Smooth muscle cell (in vitro differentiated cells): ENCODE measurements at regions not wholly inside any gene's neighbourhood (a gene's known extent, or its start where the extent isn't known, plus 50 kb on each side); places are given as distances from the start of the nearest gene placed in this dataset.
"Not testable (repeated sequence)": the region's sequence is repeated elsewhere in the genome, so short reads cannot be mapped to it uniquely, and the experiment has no call there.

Source experiments
- DNase-seq: peaks from one replicate; lab custom pipeline; 2025; ENCODE audit not compliant: unreplicated experiment; lab: John Stamatoyannopoulos, UW
- H2AFZ ChIP-seq: fragments of 200-600 bp; sonication (generic); 2 replicates; pipeline ENCODE4 v1.6.0; 2016; ENCODE audit warnings: antibody characterized with exemption, low read depth, mild to moderate bottlenecking
- H3F3A ChIP-seq: fragments of 200-600 bp; sonication (generic); 2 replicates; pipeline ENCODE4 v1.6.0; 2017; ENCODE audit warnings: antibody characterized with exemption, low read depth
- H3K27ac ChIP-seq: fragments of 200-600 bp; sonication (generic); 2 replicates; pipeline ENCODE4 v1.5.1; 2016; ENCODE audit warnings: low read depth, mild to moderate bottlenecking
- H3K27me3 ChIP-seq: fragments of 200-600 bp; sonication (generic); 2 replicates; pipeline ENCODE4 v1.6.1; 2016; ENCODE audit warnings: low read depth, mild to moderate bottlenecking
- H3K36me3 ChIP-seq: fragments of 200-600 bp; sonication (generic); 2 replicates; pipeline ENCODE4 v1.5.1; 2016; ENCODE audit warnings: low read depth
- H3K4me1 ChIP-seq: fragments of 200-600 bp; sonication (generic); 2 replicates; pipeline ENCODE4 v1.5.1; 2016; ENCODE audit warnings: low read depth
- H3K4me2 ChIP-seq: fragments of 200-600 bp; sonication (generic); 2 replicates; pipeline ENCODE4 v1.6.0; 2016; ENCODE audit warnings: mild to moderate bottlenecking
- H3K4me3 ChIP-seq: fragments of 200-600 bp; sonication (generic); 2 replicates; pipeline ENCODE4 v1.5.1; 2016; ENCODE audit warnings: mild to moderate bottlenecking
- H3K79me2 ChIP-seq: fragments of 200-600 bp; sonication (generic); 2 replicates; pipeline ENCODE4 v1.6.0; 2016; ENCODE audit warnings: low read depth, mild to moderate bottlenecking
- H3K9ac ChIP-seq: fragments of 200-600 bp; sonication (generic); 2 replicates; pipeline ENCODE4 v1.6.0; 2016; ENCODE audit warnings: low read depth
- H3K9me3 ChIP-seq: fragments of 200-600 bp; sonication (generic); replicated peaks from 2 replicates; pipeline ENCODE4 v1.5.1; 2016; ENCODE audit warnings: low read depth
- H4K20me1 ChIP-seq: fragments of 200-600 bp; sonication (generic); 2 replicates; pipeline ENCODE4 v1.6.0; 2016; ENCODE audit warnings: low read depth
- CTCF ChIP-seq: fragments of 200-600 bp; sonication (generic); IDR thresholded peaks from 2 replicates; pipeline ENCODE4 v1.5.1; 2017; ENCODE audit warnings: borderline replicate concordance, mild to moderate bottlenecking, antibody characterized with exemption; ENCODE audit not compliant: insufficient read depth, poor library complexity, severe bottlenecking
- WGBS: methylation state at CpG from one replicate; pipeline ENCODE4 v1.1.7; 2016; ENCODE audit warnings: low lambda C conversion rate; 5-methylcytosine and 5-hydroxymethylcytosine counted together

- Histone ChIP-seq H3K9ac (no peak overlapping the region), H2AFZ (no peak overlapping the region), H3K36me3 (no peaks in the 10 kb centered on the region), H3K27ac (no peak overlapping the region), H3K4me3 (no peak overlapping the region), H3K4me1 (no peaks in the 10 kb centered on the region), H3K4me2 (no peak overlapping the region), H3F3A (no peaks in the 10 kb centered on the region), H4K20me1 (no peaks in the 10 kb centered on the region), H3K79me2 (no peaks in the 10 kb centered on the region), H3K27me3 (no peaks in the 10 kb centered on the region), H3K9me3 (no peaks in the 10 kb centered on the region)
- TF ChIP-seq CTCF = no peak
- WGBS = 86% methylated on average over 2 of the region's 2 CpGs
- no peak for DNase-seq
Measured at GRCh38 chr2:34703292-34703691, 1104.2 kb upstream of the FAM98A start.

- H4K20me1 ChIP-seq, H2AFZ ChIP-seq, H3K4me1 ChIP-seq, H3K4me3 ChIP-seq, H3K4me2 ChIP-seq, H3K79me2 ChIP-seq, H3K27ac ChIP-seq, H3K9me3 ChIP-seq, H3K36me3 ChIP-seq, H3F3A ChIP-seq, H3K27me3 ChIP-seq, DNase-seq, H3K9ac ChIP-seq: not testable (repeated sequence)
- 68% methylated on average over 6 of the region's 6 CpGs for WGBS
Measured at GRCh38 chr2:34702391-34702790, 1103.3 kb upstream of the FAM98A start.

- 91% methylated on average over 12 of the region's 12 CpGs for WGBS
Measured at GRCh38 chr2:34677591-34677990, 1078.5 kb upstream of the FAM98A start.

GRCh38 chr2:34677119-34677531, 1078.0 kb upstream of the FAM98A start:
- H3K36me3 ChIP-seq, H3K79me2 ChIP-seq, DNase-seq, H3K4me2 ChIP-seq, H3K9ac ChIP-seq, H4K20me1 ChIP-seq, H3K4me1 ChIP-seq, H3K9me3 ChIP-seq, H3K27ac ChIP-seq, H3K4me3 ChIP-seq, H3F3A ChIP-seq, H2AFZ ChIP-seq, H3K27me3 ChIP-seq: not testable (repeated sequence)
- 92% methylated on average over 3 of the region's 3 CpGs for WGBS

More at GRCh38 chr2:34677591-34677990, 1078.5 kb upstream of the FAM98A start:
- not testable (repeated sequence) for H3K9me3 ChIP-seq, H3F3A ChIP-seq, H4K20me1 ChIP-seq, H3K4me1 ChIP-seq, H3K79me2 ChIP-seq, H2AFZ ChIP-seq, DNase-seq, H3K27me3 ChIP-seq, H3K4me3 ChIP-seq, H3K36me3 ChIP-seq, H3K4me2 ChIP-seq, H3K27ac ChIP-seq, H3K9ac ChIP-seq

- Histone ChIP-seq H3K9me3 (no peaks in the 10 kb centered on the region), H3K27ac (no peak overlapping the region), H4K20me1 (no peaks in the 10 kb centered on the region), H2AFZ (no peak overlapping the region), H3F3A (no peaks in the 10 kb centered on the region), H3K4me3 (no peak overlapping the region), H3K4me2 (no peak overlapping the region), H3K79me2 (no peaks in the 10 kb centered on the region), H3K9ac (no peak overlapping the region), H3K36me3 (no peaks in the 10 kb centered on the region), H3K27me3 (no peaks in the 10 kb centered on the region), H3K4me1 (no peaks in the 10 kb centered on the region)
- no peak for TF ChIP-seq CTCF
- DNase-seq = no peak
- 93% methylated on average over 3 of the region's 3 CpGs for WGBS
Measured at GRCh38 chr2:34670482-34670881, 1071.4 kb upstream of the FAM98A start.
